ENCODE measurements at regions not wholly inside any gene's neighbourhood (a gene's known extent, or its start where the extent isn't known, plus 50 kb on each side); places are given as distances from the start of the nearest gene placed in this dataset.

GRCh38 chr9:78856781-78857180 lies 559.9 kb downstream of the PSAT1 start:
- TF ChIP-seq CTCF (IDR thresholded peaks at IDR 0.05) = no peak
- TF ChIP-seq POLR2A (IDR thresholded peaks at IDR 0.05) = no peak

Data from thyroid gland (tissue), 4 donors.